ENCODE measurements at regions not wholly inside any gene's neighbourhood (a gene's known extent, or its start where the extent isn't known, plus 50 kb on each side); places are given as distances from the start of the nearest gene placed in this dataset.

GRCh38 chr9:21555911-21556310 lies 73.8 kb upstream of the IFNE start:
- TF ChIP-seq POLR2AphosphoS5 (IDR thresholded peaks at IDR 0.05; ENCODE audit: low read depth, low read length): no peak
- no peak for TF ChIP-seq SIN3A (IDR thresholded peaks at IDR 0.05; ENCODE audit: borderline replicate concordance, insufficient read depth, low read length)
- TF ChIP-seq REST (IDR thresholded peaks at IDR 0.05; ENCODE audit: insufficient read depth in 1 of 2, low read depth in 2 of 2, low read length in 2 of 2): no peak
- no peak for TF ChIP-seq FOXP2 (optimal IDR thresholded peaks at IDR 0.05; ENCODE audit: borderline replicate concordance, extremely low read depth, extremely low read length, insufficient read depth)
- TF ChIP-seq TAF1 (IDR thresholded peaks at IDR 0.05; ENCODE audit: borderline replicate concordance, insufficient read depth, low read length): no peak

- TF ChIP-seq FOXP2 (optimal IDR thresholded peaks at IDR 0.05; ENCODE audit: borderline replicate concordance, extremely low read depth, extremely low read length, insufficient read depth) (no peak), TAF1 (IDR thresholded peaks at IDR 0.05; ENCODE audit: borderline replicate concordance, insufficient read depth, low read length) (no peak), POLR2AphosphoS5 (IDR thresholded peaks at IDR 0.05; ENCODE audit: low read depth, low read length) (no peak), REST (IDR thresholded peaks at IDR 0.05; ENCODE audit: insufficient read depth in 1 of 2, low read depth in 2 of 2, low read length in 2 of 2) (no peak), SIN3A (IDR thresholded peaks at IDR 0.05; ENCODE audit: borderline replicate concordance, insufficient read depth, low read length) (no peak)
Measured at GRCh38 chr9:21556581-21557427, 74.7 kb upstream of the IFNE start.

- TF ChIP-seq SIN3A (IDR thresholded peaks at IDR 0.05; ENCODE audit: borderline replicate concordance, insufficient read depth, low read length): no peak
- TF ChIP-seq FOXP2 (optimal IDR thresholded peaks at IDR 0.05; ENCODE audit: borderline replicate concordance, extremely low read depth, extremely low read length, insufficient read depth): no peak
Measured at GRCh38 chr9:21557428-21557768, 75.3 kb upstream of the IFNE start.

- TF ChIP-seq FOXP2 (optimal IDR thresholded peaks at IDR 0.05; ENCODE audit: borderline replicate concordance, extremely low read depth, extremely low read length, insufficient read depth): no peak
- TF ChIP-seq TAF1 (IDR thresholded peaks at IDR 0.05; ENCODE audit: borderline replicate concordance, insufficient read depth, low read length): no peak
- no peak for TF ChIP-seq REST (IDR thresholded peaks at IDR 0.05; ENCODE audit: insufficient read depth in 1 of 2, low read depth in 2 of 2, low read length in 2 of 2)
- no peak for TF ChIP-seq SIN3A (IDR thresholded peaks at IDR 0.05; ENCODE audit: borderline replicate concordance, insufficient read depth, low read length)
- no peak for TF ChIP-seq POLR2AphosphoS5 (IDR thresholded peaks at IDR 0.05; ENCODE audit: low read depth, low read length)
Measured at GRCh38 chr9:21558079-21558478, 76.0 kb upstream of the IFNE start.

- TF ChIP-seq TAF1 (IDR thresholded peaks at IDR 0.05; ENCODE audit: borderline replicate concordance, insufficient read depth, low read length): no peak
- no peak for TF ChIP-seq REST (IDR thresholded peaks at IDR 0.05; ENCODE audit: insufficient read depth in 1 of 2, low read depth in 2 of 2, low read length in 2 of 2)
- no peak for TF ChIP-seq FOXP2 (optimal IDR thresholded peaks at IDR 0.05; ENCODE audit: borderline replicate concordance, extremely low read depth, extremely low read length, insufficient read depth)
- no peak for TF ChIP-seq POLR2AphosphoS5 (IDR thresholded peaks at IDR 0.05; ENCODE audit: low read depth, low read length)
- TF ChIP-seq SIN3A (IDR thresholded peaks at IDR 0.05; ENCODE audit: borderline replicate concordance, insufficient read depth, low read length): no peak
Measured at GRCh38 chr9:21558615-21559401, 76.7 kb upstream of the IFNE start.
